ENCODE measurements at regions not wholly inside any gene's neighbourhood (a gene's known extent, or its start where the extent isn't known, plus 50 kb on each side); places are given as distances from the start of the nearest gene placed in this dataset.

- no peak for TF ChIP-seq HMGXB4 (CRISPR knock-in tag; IDR thresholded peaks at IDR 0.05)
Observed at GRCh38 chr6:85023721-85024120, 259.3 kb upstream of the TBX18 start (continued).

GRCh38 chr6:85017352-85017751 lies 253.0 kb upstream of the TBX18 start:
- H3K36me3 Mint-ChIP-seq, result no peaks in the 10 kb centered on the region
- H3K27me3 Mint-ChIP-seq (ENCODE audit: low read depth), result no peaks in the 10 kb centered on the region; the same call in 1 of the 2 replicates
- ATAC-seq, result no peak
- peaks cover 22% of the 10 kb centered on the region for H3K4me1 Mint-ChIP-seq
- H3K4me3 Mint-ChIP-seq, result no peak overlapping the region
- H3K9me3 Mint-ChIP-seq, result peaks cover 8% of the 10 kb centered on the region; the same call in 1 of the 2 replicates
- H3K27ac Mint-ChIP-seq, result no peak overlapping the region
- TF ChIP-seq CBFB (CRISPR knock-in tag; IDR thresholded peaks at IDR 0.05; ENCODE audit: low read depth) (no peak), E2F5 (CRISPR knock-in tag; IDR thresholded peaks at IDR 0.05) (no peak), TEAD4 (CRISPR knock-in tag; IDR thresholded peaks at IDR 0.05) (no peak), ARID4B (CRISPR knock-in tag; IDR thresholded peaks at IDR 0.05; ENCODE audit: borderline replicate concordance) (no peak), ESRRA (CRISPR knock-in tag; IDR thresholded peaks at IDR 0.05; ENCODE audit: borderline replicate concordance) (no peak), TEAD1 (CRISPR knock-in tag; IDR thresholded peaks at IDR 0.05) (no peak), MXD4 (CRISPR knock-in tag; IDR thresholded peaks at IDR 0.05; ENCODE audit: borderline replicate concordance) (no peak), USF2 (CRISPR knock-in tag; IDR thresholded peaks at IDR 0.05) (no peak), ZNF512 (CRISPR knock-in tag; IDR thresholded peaks at IDR 0.05; ENCODE audit: borderline replicate concordance) (no peak), NR3C1 (CRISPR knock-in tag; conservative IDR thresholded peaks at IDR 0.05; ENCODE audit: low read depth) (no peak), CREM (CRISPR knock-in tag; IDR thresholded peaks at IDR 0.05) (no peak)
- no peak for DNase-seq (ENCODE audit: low spot score)
- ChIA-PET CTCF (no interaction called here), POLR2A (no interaction called here)

- CTCF ChIA-PET, result no interaction called here
- H3K27me3 Mint-ChIP-seq (ENCODE audit: low read depth), result no peaks in the 10 kb centered on the region; the same call in 1 of the 2 replicates
- POLR2A ChIA-PET, result no interaction called here
- H3K27ac Mint-ChIP-seq, result no peak overlapping the region
- ATAC-seq, result no peak
- no peak overlapping the region for H3K4me3 Mint-ChIP-seq
- no peak for DNase-seq (ENCODE audit: low spot score)
- peaks cover 8% of the 10 kb centered on the region; the same call in 1 of the 2 replicates for H3K9me3 Mint-ChIP-seq
- H3K4me1 Mint-ChIP-seq, result peaks cover 22% of the 10 kb centered on the region
- H3K36me3 Mint-ChIP-seq, result no peaks in the 10 kb centered on the region
- TF ChIP-seq KAT7 (CRISPR knock-in tag; IDR thresholded peaks at IDR 0.05; ENCODE audit: borderline replicate concordance) (no peak), OVOL2 (CRISPR knock-in tag; IDR thresholded peaks at IDR 0.05; ENCODE audit: borderline replicate concordance) (no peak), CREM (CRISPR knock-in tag; IDR thresholded peaks at IDR 0.05) (no peak), E2F4 (CRISPR knock-in tag; IDR thresholded peaks at IDR 0.05; ENCODE audit: borderline replicate concordance, low read depth) (no peak), AFF4 (CRISPR knock-in tag; IDR thresholded peaks at IDR 0.05; ENCODE audit: borderline replicate concordance) (no peak), IRF2 (CRISPR knock-in tag; IDR thresholded peaks at IDR 0.05; ENCODE audit: borderline replicate concordance, low read depth) (no peak)
Observed at GRCh38 chr6:85016726-85017125, 252.3 kb upstream of the TBX18 start.

All from WTC11 (cell line).